GM18873 (cell line): ENCODE measurements at regions not wholly inside any gene's neighbourhood (a gene's known extent, or its start where the extent isn't known, plus 50 kb on each side); places are given as distances from the start of the nearest gene placed in this dataset.
"Not testable (repeated sequence)": the region's sequence is repeated elsewhere in the genome, so short reads cannot be mapped to it uniquely, and the experiment has no call there.

Source experiments
- ATAC-seq: cut with Tn5 transposase; IDR thresholded peaks from one replicate; pipeline ENCODE4 v1.9.1; 2021; ENCODE audit warnings: mild to moderate bottlenecking, moderate library complexity, moderate number of reproducible peaks; ENCODE audit not compliant: unreplicated experiment, low FRiP score

- no peak for ATAC-seq
These were observed 80.7 kb upstream of the SLITRK5 start for GRCh38 chr13:87590518-87590917.

DNA sequence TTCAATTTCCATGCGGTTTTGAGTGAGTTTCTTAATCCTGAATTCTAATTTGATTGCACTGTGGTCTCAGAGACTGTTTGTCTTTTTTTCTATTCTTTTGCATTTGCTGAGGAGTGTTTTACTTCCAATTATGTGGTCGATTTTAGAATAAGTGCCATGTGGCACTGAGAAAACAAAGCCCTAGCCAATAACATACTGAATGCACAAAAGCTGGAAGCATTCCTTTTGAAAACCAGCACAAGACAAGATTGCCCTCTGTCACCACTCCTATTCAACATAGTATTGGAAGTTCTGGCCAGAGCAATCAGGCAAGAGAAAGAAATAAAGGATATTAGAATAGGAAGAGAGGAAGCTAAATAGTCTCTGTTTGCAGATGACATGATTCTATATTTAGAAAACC, 66.7 kb upstream of the SLITRK5 start:
- ATAC-seq: not testable (repeated sequence)

DNA sequence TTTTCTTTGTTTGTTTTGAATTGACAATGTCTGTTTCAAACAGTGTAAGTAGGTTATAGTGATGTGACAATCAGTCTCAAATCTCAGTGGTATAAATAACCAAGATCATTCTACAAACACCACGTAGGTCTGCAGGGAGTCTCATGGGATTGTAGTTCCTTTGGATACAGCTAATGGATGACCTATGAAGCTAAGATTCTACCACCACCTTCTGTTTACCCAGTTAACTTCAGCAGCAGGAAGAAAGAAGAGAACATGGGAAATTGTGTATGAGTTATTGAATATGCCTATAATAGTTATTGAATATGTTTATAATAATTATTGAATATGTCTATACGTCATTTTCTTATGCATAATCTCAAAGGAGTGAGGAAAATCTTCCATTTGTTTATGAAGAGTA, 63.9 kb upstream of the SLITRK5 start:
- no peak for ATAC-seq

DNA sequence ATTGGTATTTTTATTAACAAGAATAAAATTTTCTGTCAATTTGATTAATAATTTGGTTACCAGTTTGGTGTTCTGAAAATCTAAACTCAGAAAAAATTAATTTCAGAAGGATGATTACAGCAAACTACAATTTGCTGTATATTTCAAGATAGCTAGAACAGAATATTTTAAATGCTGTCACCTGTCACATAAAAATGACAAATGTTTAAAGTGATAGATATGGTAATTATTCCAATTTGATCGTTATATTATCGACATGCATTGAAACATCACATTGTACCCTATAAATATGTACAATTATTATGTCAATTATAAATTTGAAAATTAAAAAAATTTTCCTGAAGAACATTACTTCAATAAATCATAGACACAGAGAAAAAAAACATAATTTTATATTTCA, 56.9 kb upstream of the SLITRK5 start:
- ATAC-seq: no peak
